Liver (tissue), 3 donors: ENCODE measurements at regions not wholly inside any gene's neighbourhood (a gene's known extent, or its start where the extent isn't known, plus 50 kb on each side); places are given as distances from the start of the nearest gene placed in this dataset.

Experiments used
- ATF3 ChIP-seq: IDR thresholded peaks from 2 replicates; pipeline ENCODE4 v1.6.1; 2016; ENCODE audit warnings: antibody characterized with exemption
- CTCF ChIP-seq: fragments of 150-350 bp; IDR thresholded peaks from 2 replicates; pipeline ENCODE4 v1.5.1; 2017; ENCODE audit warnings: improper control_type of control experiment, low read depth, low read length; ENCODE audit not compliant: missing input control
- REST ChIP-seq: IDR thresholded peaks from 2 replicates; pipeline ENCODE4 v1.6.1; 2016; ENCODE audit warnings: antibody characterized with exemption, mild to moderate bottlenecking
- TAF1 ChIP-seq: conservative IDR thresholded peaks from 2 replicates; pipeline ENCODE4 v1.6.1; 2016; ENCODE audit warnings: antibody characterized with exemption, mild to moderate bottlenecking
- donor health status: healthy.
- donor health status: healthy.

GRCh38 chr9:82467436-82467835 lies 478.9 kb downstream of the SPATA31D1 start:
- TF ChIP-seq CTCF (no peak), ATF3 (no peak), REST (no peak), TAF1 (no peak)
